KMS-11 (cell line): ENCODE measurements at regions not wholly inside any gene's neighbourhood (a gene's known extent, or its start where the extent isn't known, plus 50 kb on each side); places are given as distances from the start of the nearest gene placed in this dataset.
"Not testable (repeated sequence)": the region's sequence is repeated elsewhere in the genome, so short reads cannot be mapped to it uniquely, and the experiment has no call there.

Experiments
- H2AFZ ChIP-seq: fragments of 200-600 bp; sonication (generic); 2 replicates; pipeline ENCODE4 v1.6.1; 2016; ENCODE audit warnings: antibody characterized with exemption, mixed run types, low read depth
- H3K27ac ChIP-seq: fragments of 200-600 bp; sonication (generic); 2 replicates; pipeline ENCODE4 v1.6.1; 2016; ENCODE audit warnings: mild to moderate bottlenecking, mixed run types
- H3K27me3 ChIP-seq: fragments of 200-600 bp; sonication (generic); 2 replicates; pipeline ENCODE4 v1.6.1; 2017; ENCODE audit warnings: mild to moderate bottlenecking, low read depth, mixed run types, moderate library complexity; ENCODE audit not compliant: insufficient read depth
- H3K36me3 ChIP-seq: fragments of 200-600 bp; sonication (generic); 2 replicates; pipeline ENCODE4 v1.6.1; 2017; ENCODE audit warnings: mild to moderate bottlenecking, mixed run types; ENCODE audit not compliant: insufficient read depth
- H3K4me1 ChIP-seq: fragments of 200-600 bp; sonication (generic); 2 replicates; pipeline ENCODE4 v1.6.1; 2016; ENCODE audit warnings: mild to moderate bottlenecking, low read depth, mixed run types; ENCODE audit not compliant: poor library complexity, severe bottlenecking
- H3K4me2 ChIP-seq: fragments of 200-600 bp; sonication (generic); 2 replicates; pipeline ENCODE4 v1.7.0; 2016; ENCODE audit warnings: mild to moderate bottlenecking, mixed run types
- H3K4me3 ChIP-seq: fragments of 200-600 bp; sonication (generic); IDR thresholded peaks from 2 replicates; pipeline ENCODE4 v1.6.1; 2017; ENCODE audit warnings: low read depth, low read length, mixed read lengths; ENCODE audit not compliant: insufficient read depth
- H3K79me2 ChIP-seq: fragments of 200-600 bp; sonication (generic); 2 replicates; pipeline ENCODE4 v1.6.1; 2016; ENCODE audit warnings: low read depth, mixed run types; ENCODE audit not compliant: insufficient read depth
- H3K9ac ChIP-seq: fragments of 200-600 bp; sonication (generic); 2 replicates; pipeline ENCODE4 v1.6.1; 2016; ENCODE audit warnings: mild to moderate bottlenecking, mixed run types
- H4K20me1 ChIP-seq: fragments of 200-600 bp; sonication (generic); 2 replicates; pipeline ENCODE4 v1.6.1; 2016; ENCODE audit warnings: mild to moderate bottlenecking, mixed run types; ENCODE audit not compliant: insufficient read depth

DNA sequence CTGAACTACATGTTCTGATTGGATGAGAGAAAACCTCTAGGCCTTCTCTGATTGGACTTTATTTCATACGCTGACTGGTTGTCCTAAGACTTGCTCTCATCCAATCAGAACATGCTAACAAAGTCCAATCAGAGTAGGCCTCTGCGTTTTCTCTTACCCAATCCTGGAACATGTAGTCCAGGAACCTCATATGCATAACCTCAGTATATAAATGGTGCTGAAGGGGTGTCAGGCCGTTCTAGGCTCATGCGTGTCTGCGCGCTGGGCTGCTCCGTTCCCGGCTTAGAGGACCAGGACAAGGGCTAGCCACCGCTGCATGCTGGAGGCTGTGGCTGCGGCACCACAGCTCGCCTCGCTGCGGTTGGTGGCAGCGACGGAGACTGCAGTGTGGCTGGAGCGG lies 68.3 kb upstream of the THOC3 start:
- H3K4me1 ChIP-seq, H3K27me3 ChIP-seq, H4K20me1 ChIP-seq, H3K27ac ChIP-seq, H3K4me3 ChIP-seq, H3K36me3 ChIP-seq, H3K79me2 ChIP-seq, H3K9ac ChIP-seq, H2AFZ ChIP-seq, H3K4me2 ChIP-seq: not testable (repeated sequence)

DNA sequence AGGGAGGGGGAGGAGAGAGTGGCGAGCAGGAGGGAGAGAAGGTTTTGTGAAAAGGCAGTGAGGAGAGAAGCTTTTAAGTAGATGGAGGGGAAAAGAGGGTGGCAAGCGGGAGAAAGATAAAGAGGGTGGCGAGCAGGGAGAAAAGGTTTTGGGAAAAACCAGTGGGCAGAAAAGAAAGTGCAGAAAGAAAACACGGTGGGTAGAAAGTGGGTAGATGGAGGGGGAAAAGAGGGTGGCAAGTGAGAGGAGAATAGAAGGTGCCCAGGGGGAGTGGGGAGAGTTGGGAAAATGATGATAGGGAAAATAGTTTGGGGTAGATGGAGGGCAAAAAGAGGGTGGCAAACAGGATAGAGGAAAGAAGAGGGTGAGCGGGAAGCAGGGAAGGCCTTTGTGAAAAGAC lies 69.1 kb upstream of the THOC3 start:
- H4K20me1 ChIP-seq, H3K4me2 ChIP-seq, H2AFZ ChIP-seq, H3K4me3 ChIP-seq, H3K27me3 ChIP-seq, H3K27ac ChIP-seq, H3K4me1 ChIP-seq, H3K79me2 ChIP-seq, H3K9ac ChIP-seq, H3K36me3 ChIP-seq: not testable (repeated sequence)

- H3K9ac ChIP-seq, H3K4me1 ChIP-seq, H4K20me1 ChIP-seq, H3K27me3 ChIP-seq, H3K27ac ChIP-seq, H2AFZ ChIP-seq, H3K79me2 ChIP-seq, H3K4me3 ChIP-seq, H3K36me3 ChIP-seq, H3K4me2 ChIP-seq: not testable (repeated sequence)
These were observed 72.1 kb upstream of the THOC3 start for GRCh38 chr5:176040105-176040801.

GRCh38 chr5:176041248-176041994 lies 73.3 kb upstream of the THOC3 start:
- H3K27me3 ChIP-seq, H4K20me1 ChIP-seq, H3K4me1 ChIP-seq, H3K4me2 ChIP-seq, H3K9ac ChIP-seq, H3K79me2 ChIP-seq, H3K36me3 ChIP-seq, H3K27ac ChIP-seq, H3K4me3 ChIP-seq, H2AFZ ChIP-seq: not testable (repeated sequence)

GRCh38 chr5:176042020-176042658 lies 74.0 kb upstream of the THOC3 start:
- not testable (repeated sequence) for H3K27me3 ChIP-seq, H3K36me3 ChIP-seq, H3K4me2 ChIP-seq, H3K79me2 ChIP-seq, H3K27ac ChIP-seq, H3K4me3 ChIP-seq, H4K20me1 ChIP-seq, H3K9ac ChIP-seq, H3K4me1 ChIP-seq, H2AFZ ChIP-seq

DNA sequence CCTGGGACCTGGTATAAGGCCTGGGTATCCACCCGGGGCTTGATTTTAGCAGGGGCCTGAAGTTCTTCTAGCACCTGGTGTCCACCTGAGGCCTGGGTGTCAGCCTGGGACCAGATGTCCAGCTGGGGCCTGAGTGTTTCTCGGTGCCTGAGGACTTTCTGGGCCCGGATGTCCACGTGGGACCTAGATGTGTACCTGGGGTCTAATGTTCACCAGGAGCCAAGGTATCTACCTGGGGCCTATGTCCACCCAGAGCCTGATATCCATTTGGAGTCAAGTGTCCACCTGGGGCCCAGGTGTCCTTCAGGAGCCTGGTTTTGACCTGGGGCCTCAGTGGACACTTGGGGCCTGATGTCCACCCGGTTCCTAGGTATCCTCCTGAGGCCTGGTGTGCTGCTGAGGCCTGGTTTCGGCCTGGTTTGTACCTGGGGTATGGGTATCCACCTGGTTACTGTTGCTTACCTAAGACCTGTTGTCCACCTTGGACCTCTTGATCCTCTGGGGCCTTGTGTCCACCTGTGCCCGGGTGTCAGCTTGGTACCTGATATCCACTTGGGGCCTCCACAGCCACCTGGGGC lies 75.2 kb upstream of the THOC3 start:
- H3K4me3 ChIP-seq, H2AFZ ChIP-seq, H3K4me1 ChIP-seq, H3K27ac ChIP-seq, H4K20me1 ChIP-seq, H3K9ac ChIP-seq, H3K36me3 ChIP-seq, H3K27me3 ChIP-seq, H3K4me2 ChIP-seq, H3K79me2 ChIP-seq: not testable (repeated sequence)

DNA sequence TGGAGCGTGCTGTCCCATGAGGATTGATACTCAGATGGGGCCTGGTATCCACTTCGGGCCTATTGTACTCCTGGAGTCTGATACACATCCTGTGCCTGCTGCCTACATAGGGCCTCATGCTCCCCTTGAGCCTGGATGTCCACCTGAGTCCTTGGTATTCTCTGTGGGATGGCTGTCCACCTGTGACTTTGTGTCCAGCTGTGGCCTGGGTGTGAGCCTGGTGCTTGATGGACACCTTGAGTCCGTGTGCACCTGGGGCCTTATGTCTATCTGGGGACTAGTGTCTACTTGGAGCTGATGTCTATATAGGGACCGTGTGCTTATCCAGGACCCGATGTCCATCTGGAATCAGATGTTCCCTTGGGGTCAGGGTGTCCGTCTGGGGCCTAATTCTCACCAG lies 75.9 kb upstream of the THOC3 start:
- not testable (repeated sequence) for H3K27ac ChIP-seq, H3K4me2 ChIP-seq, H4K20me1 ChIP-seq, H3K4me1 ChIP-seq, H3K27me3 ChIP-seq, H2AFZ ChIP-seq, H3K36me3 ChIP-seq, H3K79me2 ChIP-seq, H3K9ac ChIP-seq, H3K4me3 ChIP-seq

- H3K27me3 ChIP-seq, H3K9ac ChIP-seq, H3K27ac ChIP-seq, H3K4me2 ChIP-seq, H3K79me2 ChIP-seq, H3K4me1 ChIP-seq, H2AFZ ChIP-seq, H4K20me1 ChIP-seq, H3K36me3 ChIP-seq, H3K4me3 ChIP-seq: not testable (repeated sequence)
These were observed 76.3 kb upstream of the THOC3 start for GRCh38 chr5:176044431-176044830.

DNA sequence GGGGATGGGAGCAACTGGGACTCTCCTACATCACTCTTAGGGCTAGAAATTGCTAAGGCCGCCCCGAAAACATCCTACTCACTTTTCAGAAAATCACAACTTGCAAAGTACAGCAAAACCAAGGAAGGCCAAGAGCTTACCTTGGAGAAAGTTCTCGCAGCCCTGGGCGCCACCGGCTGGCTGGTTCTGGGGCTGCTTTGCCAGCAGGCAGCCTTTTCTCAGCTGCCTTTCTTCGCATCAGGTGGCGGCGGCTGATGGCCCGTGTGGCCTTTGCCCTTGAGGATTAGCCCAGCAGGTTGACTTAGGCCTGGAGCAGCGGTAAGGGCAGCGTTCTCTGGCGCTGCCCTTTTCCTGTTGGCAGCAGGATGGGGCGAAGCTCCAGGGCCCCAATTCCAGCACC lies 77.3 kb upstream of the THOC3 start:
- not testable (repeated sequence) for H3K27ac ChIP-seq, H3K9ac ChIP-seq, H3K4me2 ChIP-seq, H3K27me3 ChIP-seq, H3K79me2 ChIP-seq, H4K20me1 ChIP-seq, H2AFZ ChIP-seq, H3K4me3 ChIP-seq, H3K4me1 ChIP-seq, H3K36me3 ChIP-seq

- H3K4me1 ChIP-seq, H3K27ac ChIP-seq, H3K36me3 ChIP-seq, H3K9ac ChIP-seq, H3K27me3 ChIP-seq, H2AFZ ChIP-seq, H3K79me2 ChIP-seq, H3K4me3 ChIP-seq, H3K4me2 ChIP-seq, H4K20me1 ChIP-seq: not testable (repeated sequence)
These were observed 80.6 kb upstream of the THOC3 start for GRCh38 chr5:176048671-176049070.
